IMR-90 (cell line): ENCODE measurements at regions not wholly inside any gene's neighbourhood (a gene's known extent, or its start where the extent isn't known, plus 50 kb on each side); places are given as distances from the start of the nearest gene placed in this dataset.

Experiments used
- ATAC-seq: fragments of 200-7000 bp; cut with Tn5 transposase; 2 replicates; pipeline ENCODE4 v1.9.1; 2020; ENCODE audit warnings: low read depth, mild to moderate bottlenecking, moderate library complexity
- BruUV-seq: library from RNA; stranded (reverse); fragments of 400-500 nt; replicated peaks from 2 replicates; lab custom pipeline; 2021; lab: Mats Ljungman, UMichigan
- CTCF ChIA-PET: fragments of 300-600 bp; formaldehyde crosslinking; extraction: SDS; loops from one replicate; lab custom pipeline; 2021; ENCODE audit warnings: antibody characterized with exemption; lab: Yijun Ruan, JAX
- POLR2A ChIA-PET: fragments of 300-600 bp; sonication (Branson Sonifier 250); formaldehyde crosslinking; loops from one replicate; lab custom pipeline; 2022; ENCODE audit warnings: antibody characterized with exemption; ENCODE audit not compliant: unreplicated experiment; lab: Charles Lee
- DNase-seq: peaks from one replicate; pipeline ENCODE4 v3.0.0; 2013
- H2AFZ ChIP-seq: replicated peaks from 2 replicates; pipeline ENCODE3; 2013; ENCODE audit warnings: low read length, mild to moderate bottlenecking; ENCODE audit not compliant: poor library complexity
- H2AK5ac ChIP-seq: 2 replicates; pipeline ENCODE4 v1.6.1; 2013; ENCODE audit warnings: low read depth, low read length, inconsistent platforms
- H2AK9ac ChIP-seq: replicated peaks from 2 replicates; pipeline ENCODE3; 2013; ENCODE audit warnings: mild to moderate bottlenecking, low read depth, low read length, moderate library complexity; ENCODE audit not compliant: poor library complexity
- H2BK120ac ChIP-seq: 2 replicates; pipeline ENCODE4 v1.6.1; 2013; ENCODE audit warnings: low read depth, low read length, inconsistent platforms
- H2BK15ac ChIP-seq: 3 replicates; pipeline ENCODE4 v1.6.1; 2013; ENCODE audit warnings: low read depth, low read length, inconsistent platforms
- H2BK20ac ChIP-seq: 2 replicates; pipeline ENCODE4 v1.6.1; 2013; ENCODE audit warnings: low read depth, mild to moderate bottlenecking, inconsistent platforms, low read length, moderate library complexity
- H2BK5ac ChIP-seq: 2 replicates; pipeline ENCODE4 v1.6.1; 2013; ENCODE audit warnings: mild to moderate bottlenecking, low read depth, low read length, inconsistent platforms; ENCODE audit not compliant: poor library complexity, severe bottlenecking
- H3K14ac ChIP-seq: replicated peaks from 2 replicates; pipeline ENCODE4 v1.6.1; 2013; ENCODE audit warnings: low read depth, low read length, inconsistent platforms
- H3K18ac ChIP-seq: 2 replicates; pipeline ENCODE4 v1.6.1; 2013; ENCODE audit warnings: low read depth, low read length, control low read depth
- H3K23ac ChIP-seq: 2 replicates; pipeline ENCODE4 v1.6.1; 2013; ENCODE audit warnings: low read depth, low read length, inconsistent platforms
- H3K27ac ChIP-seq: 2 replicates; pipeline ENCODE4 v1.5.1; 2013; ENCODE audit warnings: mild to moderate bottlenecking, control low read depth, low read length; ENCODE audit not compliant: insufficient read depth
- H3K27me3 ChIP-seq: 2 replicates; pipeline ENCODE4 v1.6.1; 2013; ENCODE audit warnings: low read length; ENCODE audit not compliant: control insufficient read depth, insufficient read depth
- H3K36me3 ChIP-seq: 2 replicates; pipeline ENCODE4 v1.6.1; 2013; ENCODE audit warnings: low read length, mixed read lengths; ENCODE audit not compliant: control insufficient read depth, insufficient read depth
- H3K4ac ChIP-seq: 2 replicates; pipeline ENCODE4 v1.6.1; 2013; ENCODE audit warnings: low read depth, low read length, inconsistent platforms
- H3K4me1 ChIP-seq: 2 replicates; pipeline ENCODE4 v1.6.1; 2013; ENCODE audit warnings: low read length, mixed read lengths; ENCODE audit not compliant: control insufficient read depth, insufficient read depth
- H3K4me2 ChIP-seq: 2 replicates; pipeline ENCODE4 v1.6.1; 2013; ENCODE audit warnings: low read depth, mild to moderate bottlenecking, control low read depth, low read length, moderate library complexity
- H3K4me3 ChIP-seq: 2 replicates; pipeline ENCODE4 v1.5.1; 2013; ENCODE audit warnings: low read depth, mild to moderate bottlenecking, control low read depth, low read length, moderate library complexity; ENCODE audit not compliant: insufficient read depth
- H3K56ac ChIP-seq: 2 replicates; pipeline ENCODE4 v1.6.1; 2013; ENCODE audit warnings: low read length, inconsistent platforms; ENCODE audit not compliant: insufficient read depth; ENCODE audit errors: extremely low read depth
- H3K79me1 ChIP-seq, 2 experiments: 2 replicates each; pipeline ENCODE4 v1.6.1; 2013; ENCODE audit warnings: low read length in 2 of 2, inconsistent platforms in 1 of 2, low read depth in 1 of 2
- H3K9ac ChIP-seq: 2 replicates; pipeline ENCODE4 v1.6.1; 2013; ENCODE audit warnings: low read depth, low read length, control low read depth
- H3K9me1 ChIP-seq: 2 replicates; pipeline ENCODE4 v1.6.1; 2013; ENCODE audit warnings: low read length, inconsistent platforms; ENCODE audit not compliant: insufficient read depth
- H3K9me3 ChIP-seq: 2 replicates; pipeline ENCODE4 v1.6.1; 2013; ENCODE audit warnings: low read length; ENCODE audit not compliant: control insufficient read depth, insufficient read depth
- H4K20me1 ChIP-seq: 2 replicates; pipeline ENCODE4 v1.6.1; 2013; ENCODE audit warnings: low read length, inconsistent platforms; ENCODE audit not compliant: insufficient read depth
- H4K5ac ChIP-seq: 2 replicates; pipeline ENCODE4 v1.6.1; 2013; ENCODE audit warnings: mild to moderate bottlenecking, low read depth, low read length, control low read depth
- H4K8ac ChIP-seq, 2 experiments: 2 replicates each; pipeline ENCODE4 v1.6.1; 2013; ENCODE audit warnings: low read depth in 2 of 2, low read length in 2 of 2, control low read depth in 1 of 2, inconsistent platforms in 1 of 2
- H4K91ac ChIP-seq: 2 replicates; pipeline ENCODE4 v1.6.1; 2013; ENCODE audit warnings: low read depth, low read length, inconsistent platforms; ENCODE audit not compliant: insufficient read depth
- BHLHE40 ChIP-seq: fragments of 150-350 bp; IDR thresholded peaks from 2 replicates; pipeline ENCODE4 v1.6.1; 2016; ENCODE audit warnings: mild to moderate bottlenecking, low read depth, low read length
- CEBPB ChIP-seq: IDR thresholded peaks from 2 replicates; pipeline ENCODE4 v1.6.1; 2012; ENCODE audit warnings: low read depth, low read length, improper control_type of control experiment
- ELK1 ChIP-seq: fragments of 150-350 bp; IDR thresholded peaks from 2 replicates; pipeline ENCODE4 v1.6.1; 2016; ENCODE audit warnings: low read depth, mild to moderate bottlenecking, low read length, moderate library complexity, borderline replicate concordance
- FOS ChIP-seq: fragments of 150-350 bp; IDR thresholded peaks from 2 replicates; pipeline ENCODE4 v1.6.1; 2016; ENCODE audit warnings: low read depth, low read length
- MAZ ChIP-seq: IDR thresholded peaks from 2 replicates; pipeline ENCODE4 v1.6.1; 2012; ENCODE audit warnings: low read depth, mild to moderate bottlenecking, low read length, improper control_type of control experiment, moderate library complexity, borderline replicate concordance
- MXI1 ChIP-seq: IDR thresholded peaks from 2 replicates; pipeline ENCODE4 v1.6.1; 2012; ENCODE audit warnings: low read depth, mild to moderate bottlenecking, low read length, moderate library complexity, borderline replicate concordance
- POLR2A ChIP-seq: IDR thresholded peaks from 2 replicates; pipeline ENCODE4 v1.6.1; 2012; ENCODE audit warnings: mild to moderate bottlenecking, low read depth, low read length
- RAD21 ChIP-seq: IDR thresholded peaks from 2 replicates; pipeline ENCODE4 v1.6.1; 2012; ENCODE audit warnings: low read length, improper control_type of control experiment
- RCOR1 ChIP-seq: IDR thresholded peaks from 2 replicates; pipeline ENCODE4 v1.6.1; 2012; ENCODE audit warnings: mild to moderate bottlenecking, low read length, improper control_type of control experiment; ENCODE audit not compliant: insufficient replicate concordance
- RFX5 ChIP-seq: IDR thresholded peaks from 2 replicates; pipeline ENCODE4 v1.8.0; 2012; ENCODE audit warnings: low read depth, mild to moderate bottlenecking, low read length, moderate library complexity
- SMC3 ChIP-seq: fragments of 150-350 bp; IDR thresholded peaks from 2 replicates; pipeline ENCODE4 v1.6.1; 2016; ENCODE audit warnings: low read depth, mild to moderate bottlenecking, antibody characterized with exemption, low read length, moderate library complexity
- WGBS, 2 experiments: methylation state at CpG; one replicate each; pipeline versions ENCODE4 v1.1.5 to v1.1.7; 2013; ENCODE audit warnings: missing lambda C conversion rate in 2 of 2; ENCODE audit not compliant: insufficient read length in 1 of 2; ENCODE audit errors: extremely low coverage in 2 of 2; 5-methylcytosine and 5-hydroxymethylcytosine counted together
- dilution Hi-C: fragments of 300-500 bp; cut with HindIII; formaldehyde crosslinking; loops from one replicate; pipeline ENCODE4 v1.14.3; 2018; ENCODE audit warnings: low sequenced_read_pairs; ENCODE audit not compliant: unreplicated experiment
- in situ Hi-C: fragments of 300-500 bp; cut with MboI; formaldehyde crosslinking; loops from 3 replicates; pipeline ENCODE4 v1.14.3; 2019; ENCODE audit warnings: low sequenced_read_pairs, inconsistent platforms, mixed read lengths
- intact Hi-C: fragments of 100-400 bp; cut with micrococcal nuclease; formaldehyde crosslinking; loops from 2 replicates; pipeline ENCODE4 v1.10.0; 2022
- TF ChIP-seq, protein P1 (sequence below): fragments of 150-350 bp; IDR thresholded peaks from 2 replicates; pipeline ENCODE4 v1.6.1; 2017; ENCODE audit warnings: mild to moderate bottlenecking, antibody characterized with exemption, low read length, low read depth

DNA sequence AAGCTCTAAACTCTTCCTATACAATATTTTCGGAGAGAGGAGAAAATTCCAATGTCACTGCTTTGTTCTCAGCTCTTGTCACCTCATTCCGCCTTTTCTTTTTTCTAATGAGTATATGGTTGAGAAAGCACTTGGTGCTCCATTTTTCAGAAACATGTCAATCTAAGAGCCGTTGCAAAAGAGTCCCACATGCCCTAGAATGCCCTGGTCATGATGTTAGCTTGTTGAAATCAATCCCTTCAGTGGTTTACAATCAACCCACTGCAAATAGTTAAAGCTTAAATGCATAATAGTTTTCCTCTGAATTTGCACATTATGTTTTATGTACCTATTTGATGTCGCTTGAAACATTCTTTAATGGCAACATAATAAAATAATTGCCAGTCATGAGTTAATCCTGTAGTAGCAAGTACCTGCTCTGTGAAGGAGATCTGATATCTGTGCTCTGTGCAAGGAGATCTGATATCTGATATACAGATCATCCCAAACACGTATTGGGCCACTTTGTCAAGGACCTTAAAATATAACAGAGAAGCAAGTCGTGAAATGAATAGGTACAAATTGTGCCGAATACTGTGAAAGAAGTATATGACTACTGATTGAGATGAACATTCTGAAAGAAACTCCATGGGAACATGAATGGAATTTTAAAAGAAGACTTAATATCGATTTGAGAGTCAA lies 1633.5 kb downstream of the SUCLG1 start:
- Histone ChIP-seq H3K36me3 (no peaks in the 10 kb centered on the region), H3K4me1 (no peaks in the 10 kb centered on the region), H4K5ac (no peak overlapping the region), H3K79me1 (no peaks in the 10 kb centered on the region), H3K23ac (no peak overlapping the region), H3K18ac (no peak overlapping the region), H3K14ac (no peak overlapping the region), H3K9me3 (no peaks in the 10 kb centered on the region), H4K8ac (no peak overlapping the region), H2AK9ac (no peak overlapping the region), H3K4me3 (no peak overlapping the region), H2AFZ (no peak overlapping the region), H2BK20ac (no peak overlapping the region), H3K27ac (no peak overlapping the region), H2BK5ac (no peak overlapping the region), H2BK120ac (no peak overlapping the region), H3K56ac (no peak overlapping the region), H4K91ac (no peak overlapping the region), H3K4me2 (no peak overlapping the region), H2BK15ac (no peak overlapping the region), H3K9me1 (no peaks in the 10 kb centered on the region), H3K27me3 (no peaks in the 10 kb centered on the region), H4K20me1 (no peaks in the 10 kb centered on the region), H3K4ac (no peak overlapping the region), H2AK5ac (no peak overlapping the region), H3K9ac (no peak overlapping the region)
- WGBS, 2 experiments = no CpG with 5 or more reads among the region's 8 CpGs
- intact Hi-C loops (no loop called here), in situ Hi-C loops (no loop called here), dilution Hi-C loops (no loop called here)
- no peak for TF ChIP-seq RFX5
- no peak for TF ChIP-seq FOS
- TF ChIP-seq POLR2A = no peak
- TF ChIP-seq ELK1 = no peak
- TF ChIP-seq MAZ = no peak
- no peak for TF ChIP-seq RCOR1
- TF ChIP-seq MXI1 = no peak
- TF ChIP-seq RAD21 = no peak
- TF ChIP-seq, protein P1, sequence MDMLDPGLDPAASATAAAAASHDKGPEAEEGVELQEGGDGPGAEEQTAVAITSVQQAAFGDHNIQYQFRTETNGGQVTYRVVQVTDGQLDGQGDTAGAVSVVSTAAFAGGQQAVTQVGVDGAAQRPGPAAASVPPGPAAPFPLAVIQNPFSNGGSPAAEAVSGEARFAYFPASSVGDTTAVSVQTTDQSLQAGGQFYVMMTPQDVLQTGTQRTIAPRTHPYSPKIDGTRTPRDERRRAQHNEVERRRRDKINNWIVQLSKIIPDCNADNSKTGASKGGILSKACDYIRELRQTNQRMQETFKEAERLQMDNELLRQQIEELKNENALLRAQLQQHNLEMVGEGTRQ = no peak
- TF ChIP-seq CEBPB = no peak
- TF ChIP-seq SMC3 = no peak
- TF ChIP-seq BHLHE40 = no peak
- ChIA-PET CTCF (no interaction called here), POLR2A (no interaction called here)
- no TSS peak for BruUV-seq
- ATAC-seq = no peak
- no peak for DNase-seq
